Heart right ventricle (tissue), 16 donors: ENCODE measurements at regions not wholly inside any gene's neighbourhood (a gene's known extent, or its start where the extent isn't known, plus 50 kb on each side); places are given as distances from the start of the nearest gene placed in this dataset.

Experiments
- ATAC-seq, 8 donors: fragments of 200-7000 bp; cut with Tn5 transposase; one replicate each; pipeline ENCODE4 v1.9.1; 2020; ENCODE audit warnings: mild to moderate bottlenecking in 8 of 8, moderate library complexity in 8 of 8, moderate number of reproducible peaks in 1 of 8
- DNase-seq, 2 donors: peaks; one replicate each; pipeline ENCODE4 v3.0.0-alpha.2; 2020
- H3K27ac ChIP-seq, 10 donors: fragments of 200-600 bp; sonication (generic) in 2 of 10; one replicate each; pipeline versions ENCODE4 v1.5.0 to v1.8.0; 2020 to 2022; ENCODE audit warnings: mild to moderate bottlenecking in 3 of 10
- H3K27me3 ChIP-seq, 7 donors: fragments of 200-600 bp; one replicate each; pipeline ENCODE4 v1.8.0; 2021 to 2022; ENCODE audit warnings: mild to moderate bottlenecking in 2 of 7
- H3K36me3 ChIP-seq, 9 donors: fragments of 200-600 bp; sonication (generic) in 1 of 9; one replicate each; pipeline versions ENCODE4 v1.5.0 to v1.8.0; 2020 to 2022; ENCODE audit warnings: mild to moderate bottlenecking in 2 of 9
- H3K4me1 ChIP-seq, 9 donors: fragments of 200-600 bp; sonication (generic) in 1 of 9; one replicate each; pipeline versions ENCODE4 v1.5.0 to v1.8.0; 2020 to 2022; ENCODE audit warnings: mild to moderate bottlenecking in 4 of 9
- H3K4me3 ChIP-seq, 10 donors: fragments of 200-600 bp; sonication (generic) in 2 of 10; one replicate each; pipeline versions ENCODE4 v1.5.0 to v1.8.0; 2020 to 2022; ENCODE audit warnings: mild to moderate bottlenecking in 7 of 10, moderate library complexity in 2 of 10
- H3K9me3 ChIP-seq, 11 donors: fragments of 200-600 bp in 10 of 11; sonication (generic) in 2 of 11; one replicate each; pipeline versions ENCODE4 v1.5.0 to v1.8.0; 2013 to 2022; ENCODE audit warnings: mild to moderate bottlenecking in 2 of 11, control low read depth in 1 of 11, moderate library complexity in 1 of 11
- WGBS, 2 donors: extraction: QIAGEN DNeasy Blood & Tissue Kit; methylation state at CpG; one replicate each; pipeline ENCODE4 v1.1.7; 2013; ENCODE audit warnings: inconsistent platforms in 1 of 2; 5-methylcytosine and 5-hydroxymethylcytosine counted together
- intact Hi-C, 10 donors: fragments of 100-400 bp; cut with DNase I; formaldehyde crosslinking; loops; one replicate each; pipeline versions ENCODE4 v1.11.1 to v1.14.2; 2022
- TF ChIP-seq, protein P1 (sequence below), 9 donors: fragments of 200-600 bp; sonication (generic) in 2 of 9; IDR thresholded peaks; one replicate each; pipeline versions ENCODE4 v1.5.0 to v1.8.0; 2021 to 2022; ENCODE audit warnings: antibody characterized with exemption in 9 of 9, mild to moderate bottlenecking in 5 of 9, moderate library complexity in 1 of 9
- donor health status: Arrhythmogenic right ventricular cardiomyopathy.
- donor health status: ischemic (EF 13 %, LVEDD 7.1; RV severe dilation, severe dysfunction).
- donor health status: healthy with polysubstance abuse.
- donor health status: DM: no; HTN: yes; CAD: no.
- donor health status: DM: no; HTN: no; CAD: no.
- donor health status: ischemic (EF 25% LVEDD 6.9; RV normal size, moderate dysfunction).
- donor health status: ischemic (EF 25% LVEDD 5.7; RV mildly dilated, moderate dysfunction).
- donor health status: healthy.
- donor health status: DM: yes; HTN: yes; CAD: no.
- donor health status: Ischemic cardiomyopathy.
- donor health status: ischemic (EF 35%, LVEDD 5.7; RV mildly dilated, moderate dysfunction).
- donor health status: nonischemic (EF 11% LVEDD 7.7; RV severe dilation, severe dysfunction).
- donor health status: DM: yes; HTN: yes; CAD: no.
- donor health status: PGD.
- donor health status: ischemic (EF 29% LVEDD 5.4; RV normal size, mild dysfunction).
- donor health status: nonischemic (EF 23%, LVEDD 6.1; RV moderate dilation, normal function).

DNA sequence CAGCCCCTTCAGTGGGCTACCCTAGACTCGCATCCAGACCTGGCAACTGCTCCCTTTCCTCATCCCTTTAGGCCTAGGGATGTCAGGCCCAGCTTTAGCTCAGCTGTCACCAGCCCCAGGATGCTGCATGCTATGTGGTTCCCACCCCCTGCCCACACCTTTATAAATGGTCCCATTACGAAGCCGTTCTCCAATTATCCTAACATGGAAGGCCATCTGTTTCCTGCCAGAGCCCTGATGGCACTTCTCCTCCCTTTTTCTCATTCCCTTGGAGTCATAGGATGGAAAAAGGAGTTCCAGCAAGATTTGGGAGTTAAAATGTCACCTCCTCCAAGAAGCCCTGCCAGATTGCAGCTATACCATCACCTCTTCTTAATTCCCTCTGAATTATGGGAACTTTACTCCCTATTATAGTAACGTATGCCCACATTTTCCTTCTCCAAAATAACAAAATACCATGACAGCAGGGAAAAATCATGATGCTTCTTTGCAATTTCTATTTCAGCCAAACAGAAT is 205.0 kb upstream of the GRIK3 start:
- Histone ChIP-seq H3K27me3 (peaks cover 0 to 61% (median 46%) of the 10 kb centered on the region in 7 donors), H3K4me1 (no peaks in the 10 kb centered on the region), H3K4me3 (no peak overlapping the region), H3K36me3 (no peaks in the 10 kb centered on the region), H3K27ac (no peak overlapping the region), H3K9me3 (no peaks in the 10 kb centered on the region)
- no peak for DNase-seq
- ATAC-seq: no peak
- intact Hi-C loops: no loop called here
- TF ChIP-seq, protein P1, sequence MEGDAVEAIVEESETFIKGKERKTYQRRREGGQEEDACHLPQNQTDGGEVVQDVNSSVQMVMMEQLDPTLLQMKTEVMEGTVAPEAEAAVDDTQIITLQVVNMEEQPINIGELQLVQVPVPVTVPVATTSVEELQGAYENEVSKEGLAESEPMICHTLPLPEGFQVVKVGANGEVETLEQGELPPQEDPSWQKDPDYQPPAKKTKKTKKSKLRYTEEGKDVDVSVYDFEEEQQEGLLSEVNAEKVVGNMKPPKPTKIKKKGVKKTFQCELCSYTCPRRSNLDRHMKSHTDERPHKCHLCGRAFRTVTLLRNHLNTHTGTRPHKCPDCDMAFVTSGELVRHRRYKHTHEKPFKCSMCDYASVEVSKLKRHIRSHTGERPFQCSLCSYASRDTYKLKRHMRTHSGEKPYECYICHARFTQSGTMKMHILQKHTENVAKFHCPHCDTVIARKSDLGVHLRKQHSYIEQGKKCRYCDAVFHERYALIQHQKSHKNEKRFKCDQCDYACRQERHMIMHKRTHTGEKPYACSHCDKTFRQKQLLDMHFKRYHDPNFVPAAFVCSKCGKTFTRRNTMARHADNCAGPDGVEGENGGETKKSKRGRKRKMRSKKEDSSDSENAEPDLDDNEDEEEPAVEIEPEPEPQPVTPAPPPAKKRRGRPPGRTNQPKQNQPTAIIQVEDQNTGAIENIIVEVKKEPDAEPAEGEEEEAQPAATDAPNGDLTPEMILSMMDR (IDR thresholded peaks at IDR 0.05): no peak
- WGBS, 2 donors: 41 to 54% methylated on average over 4 of the region's 4 CpGs

DNA sequence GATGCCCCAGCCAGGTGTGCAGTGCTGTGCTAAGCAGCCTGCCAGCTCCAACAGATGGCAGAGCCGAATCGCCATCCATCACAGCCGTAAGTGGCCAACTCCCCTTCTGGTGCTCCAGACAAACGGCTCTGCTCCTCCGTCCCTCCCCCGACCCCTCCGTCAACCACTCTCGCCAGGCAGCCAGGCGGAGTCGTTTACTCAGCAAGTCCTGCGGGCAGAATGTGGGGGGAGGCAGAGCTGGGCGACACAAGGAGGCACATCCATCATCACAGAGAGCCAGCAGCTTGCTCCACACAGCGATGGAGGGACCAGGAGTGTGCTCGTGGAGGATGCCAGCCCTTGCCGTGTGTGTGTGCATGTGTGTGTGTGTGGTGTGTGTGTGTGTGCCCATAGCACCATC is 206.6 kb upstream of the GRIK3 start:
- intact Hi-C loops: loop anchor here in 1 of 10 donors (10.0 kb wide), 1 partner anchor 46 kb away; no protein-coding TSS in a partner anchor
- no peak for ATAC-seq
- no peak overlapping the region for H3K4me3 ChIP-seq
- WGBS, 2 donors: 30 to 32% methylated on average over 15 of the region's 15 CpGs
- no peaks in the 10 kb centered on the region for H3K4me1 ChIP-seq
- DNase-seq: no peak
- H3K9me3 ChIP-seq: no peaks in the 10 kb centered on the region
- no peak overlapping the region for H3K27ac ChIP-seq
- TF ChIP-seq, protein P1 (IDR thresholded peaks at IDR 0.05): no peak
- no peaks in the 10 kb centered on the region for H3K36me3 ChIP-seq
- peaks cover 0 to 54% (median 30%) of the 10 kb centered on the region in 7 donors for H3K27me3 ChIP-seq

DNA sequence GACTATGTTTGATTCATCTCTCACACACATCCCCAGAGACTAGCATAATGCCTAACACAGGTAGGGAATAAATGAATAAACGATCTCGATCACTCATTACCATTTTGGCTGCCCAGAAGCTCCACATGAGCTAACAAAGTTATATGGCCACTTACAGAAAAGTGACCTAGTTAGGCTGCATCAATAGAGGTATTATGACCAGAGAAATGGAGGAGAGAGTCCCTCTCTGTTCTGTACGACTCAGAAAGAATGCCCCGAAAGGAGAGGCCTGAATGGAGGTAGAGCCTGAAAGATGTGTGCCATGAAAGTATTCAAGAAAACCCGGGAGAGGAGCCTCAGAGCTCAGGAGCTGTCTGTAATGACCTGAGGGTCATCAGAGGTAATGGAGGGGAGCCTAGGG is 208.2 kb upstream of the GRIK3 start:
- DNase-seq (no peak), ATAC-seq (no peak)
- 58 to 59% methylated on average over 5 of the region's 5 CpGs for WGBS, 2 donors
- Histone ChIP-seq H3K4me1 (no peaks in the 10 kb centered on the region), H3K9me3 (no peaks in the 10 kb centered on the region), H3K27me3 (peaks cover 0 to 43% (median 22%) of the 10 kb centered on the region in 7 donors), H3K36me3 (no peaks in the 10 kb centered on the region), H3K4me3 (no peak overlapping the region), H3K27ac (no peak overlapping the region)
- TF ChIP-seq, protein P1 (IDR thresholded peaks at IDR 0.05): no peak
- intact Hi-C loops: loop anchor here in 1 of 10 donors (10.0 kb wide), 1 partner anchor 48 kb away; no protein-coding TSS in a partner anchor

DNA sequence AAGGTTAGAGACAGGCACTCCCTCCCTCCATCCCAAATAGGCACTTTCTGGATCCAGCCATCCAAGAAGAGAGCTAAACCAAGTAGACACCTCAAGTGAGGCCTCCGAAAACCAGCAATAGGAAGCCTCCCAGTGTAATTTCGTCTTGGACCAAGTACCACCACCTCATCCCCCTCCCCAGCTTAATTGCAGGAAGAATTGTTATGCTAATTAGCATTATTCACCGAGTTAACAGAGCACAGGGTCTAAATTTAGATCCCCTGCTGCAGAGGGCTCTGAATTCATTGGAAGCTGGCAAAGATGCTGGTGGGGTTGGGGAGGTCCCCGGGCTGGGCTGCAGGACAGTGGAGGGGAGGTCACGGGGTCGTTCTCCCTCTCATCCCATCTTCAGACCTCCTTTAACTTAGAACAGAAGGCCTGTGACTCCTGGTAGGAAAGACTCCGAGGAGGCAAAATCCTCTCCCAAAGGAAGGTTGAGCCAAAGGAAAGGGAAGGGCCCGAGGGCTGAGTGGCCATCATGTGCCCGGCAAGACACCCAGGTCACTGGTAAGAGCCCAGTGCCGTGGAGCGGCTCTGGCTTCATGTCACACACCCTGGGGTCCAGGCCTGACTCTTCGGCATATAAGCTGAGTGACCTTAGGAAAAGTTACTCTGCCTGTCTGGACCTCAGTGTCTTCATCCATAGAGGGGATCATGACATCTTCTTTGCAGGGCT is 209.2 kb upstream of the GRIK3 start:
- intact Hi-C loops: loop anchor here in 1 of 10 donors (10.0 kb wide), 1 partner anchor 49 kb away; no protein-coding TSS in a partner anchor

More for the DNA sequence above, 209.2 kb upstream of the GRIK3 start:
- Histone ChIP-seq H3K4me1 (no peaks in the 10 kb centered on the region), H3K27ac (no peak overlapping the region), H3K27me3 (peaks cover 0 to 45% (median 24%) of the 10 kb centered on the region in 7 donors), H3K4me3 (no peak overlapping the region), H3K36me3 (no peaks in the 10 kb centered on the region), H3K9me3 (no peaks in the 10 kb centered on the region)
- 57 to 59% methylated on average over 12 of the region's 12 CpGs for WGBS, 2 donors
- TF ChIP-seq, protein P1 (IDR thresholded peaks at IDR 0.05): no peak
- ATAC-seq (no peak), DNase-seq (no peak)
